Mesendoderm (in vitro differentiated cells): ENCODE measurements at regions not wholly inside any gene's neighbourhood (a gene's known extent, or its start where the extent isn't known, plus 50 kb on each side); places are given as distances from the start of the nearest gene placed in this dataset.

Source experiments
- DNase-seq: peaks from one replicate; pipeline ENCODE4 v3.0.0; 2013
- H2AK5ac ChIP-seq: 2 replicates; pipeline ENCODE4 v1.6.1; 2013; ENCODE audit warnings: low read length, inconsistent platforms
- H2BK120ac ChIP-seq: 2 replicates; pipeline ENCODE4 v1.6.1; 2013; ENCODE audit warnings: low read depth, mild to moderate bottlenecking, low read length, moderate library complexity, mixed read lengths
- H2BK15ac ChIP-seq: replicated peaks from 2 replicates; pipeline ENCODE4 v1.6.1; 2013; ENCODE audit warnings: low read depth, mild to moderate bottlenecking, moderate library complexity
- H2BK5ac ChIP-seq: 2 replicates; pipeline ENCODE4 v1.6.1; 2013; ENCODE audit warnings: low read length, inconsistent platforms
- H3K18ac ChIP-seq: 2 replicates; pipeline ENCODE4 v1.6.1; 2013; ENCODE audit warnings: mild to moderate bottlenecking, low read length, mixed read lengths
- H3K23ac ChIP-seq: one replicate; pipeline ENCODE4 v1.6.1; 2013; ENCODE audit warnings: low read length
- H3K27ac ChIP-seq: 2 replicates; pipeline ENCODE4 v1.5.1; 2013; ENCODE audit warnings: low read depth, mild to moderate bottlenecking, inconsistent platforms, low read length, moderate library complexity
- H3K27me3 ChIP-seq: 2 replicates; pipeline ENCODE4 v1.6.1; 2013; ENCODE audit warnings: low read length, control low read depth, mild to moderate bottlenecking, inconsistent platforms; ENCODE audit not compliant: insufficient read depth, poor library complexity
- H3K36me3 ChIP-seq: 2 replicates; pipeline ENCODE4 v1.6.1; 2013; ENCODE audit warnings: low read length, inconsistent platforms; ENCODE audit not compliant: control insufficient read depth, insufficient read depth
- H3K4ac ChIP-seq: one replicate; pipeline ENCODE4 v1.6.1; 2013; ENCODE audit warnings: low read depth, mild to moderate bottlenecking, low read length, moderate library complexity
- H3K4me1 ChIP-seq: 2 replicates; pipeline ENCODE4 v1.6.1; 2013; ENCODE audit warnings: low read depth, low read length, inconsistent platforms; ENCODE audit not compliant: control insufficient read depth
- H3K4me2 ChIP-seq: 2 replicates; pipeline ENCODE4 v1.6.1; 2013; ENCODE audit warnings: low read length
- H3K4me3 ChIP-seq: 2 replicates; pipeline ENCODE4 v1.5.1; 2013; ENCODE audit warnings: mild to moderate bottlenecking, low read length
- H3K56ac ChIP-seq: one replicate; pipeline ENCODE4 v1.6.1; 2013; ENCODE audit warnings: low read length
- H3K79me1 ChIP-seq: 2 replicates; pipeline ENCODE4 v1.6.1; 2013; ENCODE audit warnings: low read length, inconsistent platforms
- H3K79me2 ChIP-seq: 2 replicates; pipeline ENCODE4 v1.6.1; 2013; ENCODE audit warnings: mild to moderate bottlenecking, low read length; ENCODE audit not compliant: control insufficient read depth, insufficient read depth
- H3K9ac ChIP-seq: 2 replicates; pipeline ENCODE4 v1.6.1; 2013; ENCODE audit warnings: low read length, inconsistent platforms
- H4K5ac ChIP-seq: one replicate; pipeline ENCODE4 v1.6.1; 2013; ENCODE audit warnings: low read length
- H4K8ac ChIP-seq: one replicate; pipeline ENCODE4 v1.6.1; 2013; ENCODE audit warnings: low read depth, mild to moderate bottlenecking, control low read depth, low read length, moderate library complexity
- WGBS: extraction: QIAGEN DNeasy Blood & Tissue Kit; methylation state at CpG from one replicate; pipeline ENCODE4 v1.1.7; 2013; ENCODE audit warnings: low lambda C conversion rate, missing lambda C conversion rate; ENCODE audit not compliant: insufficient coverage; ENCODE audit errors: extremely low coverage; 5-methylcytosine and 5-hydroxymethylcytosine counted together

GRCh38 chr13:107883561-107884175 is 331.7 kb downstream of the LIG4 start:
- Histone ChIP-seq H3K27me3 (no peaks in the 10 kb centered on the region), H3K36me3 (no peaks in the 10 kb centered on the region), H3K79me1 (no peaks in the 10 kb centered on the region), H3K4me3 (no peak overlapping the region), H4K5ac (no peak overlapping the region), H3K18ac (no peak overlapping the region), H2AK5ac (no peak overlapping the region), H2BK120ac (no peak overlapping the region), H3K4me2 (no peak overlapping the region), H3K4me1 (no peaks in the 10 kb centered on the region), H3K4ac (no peak overlapping the region), H2BK5ac (no peak overlapping the region), H3K56ac (no peak overlapping the region), H3K23ac (no peak overlapping the region), H2BK15ac (no peak overlapping the region), H3K79me2 (no peaks in the 10 kb centered on the region), H3K9ac (no peak overlapping the region), H4K8ac (no peak overlapping the region), H3K27ac (no peak overlapping the region)
- WGBS: no CpG with 5 or more reads among the region's 8 CpGs
- no peak for DNase-seq

GRCh38 chr13:107882708-107883560 is 332.4 kb downstream of the LIG4 start:
- Histone ChIP-seq H3K27me3 (no peaks in the 10 kb centered on the region), H3K79me1 (no peaks in the 10 kb centered on the region), H3K4me1 (no peaks in the 10 kb centered on the region), H3K27ac (no peak overlapping the region), H2BK5ac (no peak overlapping the region), H3K18ac (no peak overlapping the region), H4K8ac (no peak overlapping the region), H3K56ac (no peak overlapping the region), H2BK15ac (no peak overlapping the region), H3K4me3 (no peak overlapping the region), H4K5ac (no peak overlapping the region), H3K36me3 (no peaks in the 10 kb centered on the region), H2AK5ac (no peak overlapping the region), H3K79me2 (no peaks in the 10 kb centered on the region), H3K23ac (no peak overlapping the region), H3K4me2 (no peak overlapping the region), H2BK120ac (no peak overlapping the region), H3K4ac (no peak overlapping the region), H3K9ac (no peak overlapping the region)
- DNase-seq: no peak
- WGBS: no CpG with 5 or more reads among the region's 11 CpGs

GRCh38 chr13:107881362-107881761 is 334.0 kb downstream of the LIG4 start:
- Histone ChIP-seq H3K23ac (no peak overlapping the region), H3K4me2 (no peak overlapping the region), H3K9ac (no peak overlapping the region), H2AK5ac (no peak overlapping the region), H2BK5ac (no peak overlapping the region), H3K4me3 (no peak overlapping the region), H3K27ac (no peak overlapping the region), H4K8ac (no peak overlapping the region), H4K5ac (no peak overlapping the region), H2BK120ac (no peak overlapping the region), H3K56ac (no peak overlapping the region), H2BK15ac (no peak overlapping the region), H3K4ac (no peak overlapping the region), H3K27me3 (no peaks in the 10 kb centered on the region), H3K79me2 (no peaks in the 10 kb centered on the region), H3K18ac (no peak overlapping the region), H3K4me1 (no peaks in the 10 kb centered on the region), H3K79me1 (no peaks in the 10 kb centered on the region), H3K36me3 (no peaks in the 10 kb centered on the region)
- no peak for DNase-seq
- no CpG with 5 or more reads among the region's 3 CpGs for WGBS

- Histone ChIP-seq H3K27me3 (no peaks in the 10 kb centered on the region), H3K79me2 (no peaks in the 10 kb centered on the region), H2BK120ac (no peak overlapping the region), H3K4me3 (no peak overlapping the region), H3K56ac (no peak overlapping the region), H4K5ac (no peak overlapping the region), H2BK5ac (no peak overlapping the region), H2BK15ac (no peak overlapping the region), H3K23ac (no peak overlapping the region), H3K4ac (no peak overlapping the region), H3K18ac (no peak overlapping the region), H3K79me1 (no peaks in the 10 kb centered on the region), H4K8ac (no peak overlapping the region), H2AK5ac (no peak overlapping the region), H3K4me2 (no peak overlapping the region), H3K27ac (no peak overlapping the region), H3K9ac (no peak overlapping the region), H3K36me3 (no peaks in the 10 kb centered on the region), H3K4me1 (no peaks in the 10 kb centered on the region)
- WGBS: no CpG with 5 or more reads among the region's 3 CpGs
- no peak for DNase-seq
Observed at GRCh38 chr13:107874456-107874855, 340.9 kb downstream of the LIG4 start.

GRCh38 chr13:107873926-107874325 is 341.4 kb downstream of the LIG4 start:
- Histone ChIP-seq H4K8ac (no peak overlapping the region), H3K23ac (no peak overlapping the region), H3K18ac (no peak overlapping the region), H3K56ac (no peak overlapping the region), H3K4me2 (no peak overlapping the region), H3K79me1 (no peaks in the 10 kb centered on the region), H3K4me3 (no peak overlapping the region), H2BK5ac (no peak overlapping the region), H3K27ac (no peak overlapping the region), H2BK15ac (no peak overlapping the region), H3K79me2 (no peaks in the 10 kb centered on the region), H3K36me3 (no peaks in the 10 kb centered on the region), H4K5ac (no peak overlapping the region), H3K27me3 (no peaks in the 10 kb centered on the region), H3K9ac (no peak overlapping the region), H2AK5ac (no peak overlapping the region), H3K4me1 (no peaks in the 10 kb centered on the region), H2BK120ac (no peak overlapping the region), H3K4ac (no peak overlapping the region)
- no peak for DNase-seq
- no CpG with 5 or more reads among the region's 5 CpGs for WGBS
